ENCODE measurements at regions not wholly inside any gene's neighbourhood (a gene's known extent, or its start where the extent isn't known, plus 50 kb on each side); places are given as distances from the start of the nearest gene placed in this dataset.

GRCh38 chrX:98506907-98507306 lies 1623.2 kb downstream of the RPA4 start:
- TF ChIP-seq CTCF (IDR thresholded peaks at IDR 0.05) (no peak), POLR2A (IDR thresholded peaks at IDR 0.05) (no peak)
